NCI-H2107 (cell line): ENCODE measurements at regions not wholly inside any gene's neighbourhood (a gene's known extent, or its start where the extent isn't known, plus 50 kb on each side); places are given as distances from the start of the nearest gene placed in this dataset.

Source experiments
- DNase-seq: peaks from one replicate; lab custom pipeline; 2025; lab: John Stamatoyannopoulos, UW

GRCh38 chr20:48571949-48572847, 255.6 kb downstream of the PREX1 start:
- no peak for DNase-seq

GRCh38 chr20:48569679-48570078, 258.1 kb downstream of the PREX1 start:
- DNase-seq, result no peak

- no peak for DNase-seq
Observed at GRCh38 chr20:48568520-48568919, 259.3 kb downstream of the PREX1 start.

GRCh38 chr20:48567145-48567544, 260.7 kb downstream of the PREX1 start:
- no peak for DNase-seq

- DNase-seq, result no peak
Observed at GRCh38 chr20:48564982-48565539, 262.7 kb downstream of the PREX1 start.

GRCh38 chr20:48563191-48563870, 264.5 kb downstream of the PREX1 start:
- DNase-seq, result no peak

GRCh38 chr20:48562586-48563116, 265.1 kb downstream of the PREX1 start:
- DNase-seq, result no peak

- no peak for DNase-seq
Observed at GRCh38 chr20:48558906-48559305, 268.9 kb downstream of the PREX1 start.

- no peak for DNase-seq
Observed at GRCh38 chr20:48557380-48557779, 270.4 kb downstream of the PREX1 start.

- DNase-seq, result no peak
Observed at GRCh38 chr20:48556956-48557355, 270.8 kb downstream of the PREX1 start.

- no peak for DNase-seq
Observed at GRCh38 chr20:48552550-48552949, 275.2 kb downstream of the PREX1 start.

GRCh38 chr20:48550814-48551213, 277.0 kb downstream of the PREX1 start:
- DNase-seq, result no peak

GRCh38 chr20:48547664-48548063, 280.1 kb downstream of the PREX1 start:
- no peak for DNase-seq

- DNase-seq, result peak; percentile 15
Observed at GRCh38 chr20:48544402-48545339, 283.1 kb downstream of the PREX1 start.

- DNase-seq, result no peak
Observed at GRCh38 chr20:48541581-48542071, 286.2 kb downstream of the PREX1 start.

GRCh38 chr20:48538856-48539255, 288.9 kb downstream of the PREX1 start:
- no peak for DNase-seq

- DNase-seq, result no peak
Observed at GRCh38 chr20:48538058-48538825, 289.6 kb downstream of the PREX1 start.

GRCh38 chr20:48536206-48536605, 291.6 kb downstream of the PREX1 start:
- no peak for DNase-seq

GRCh38 chr20:48535556-48535955, 292.2 kb downstream of the PREX1 start:
- no peak for DNase-seq

GRCh38 chr20:48532028-48532427, 295.8 kb downstream of the PREX1 start:
- DNase-seq, result no peak

- no peak for DNase-seq
Observed at GRCh38 chr20:48531505-48531904, 296.3 kb downstream of the PREX1 start.
